Anterior cingulate cortex (tissue), 58 donors: ENCODE measurements at regions not wholly inside any gene's neighbourhood (a gene's known extent, or its start where the extent isn't known, plus 50 kb on each side); places are given as distances from the start of the nearest gene placed in this dataset.

Source experiments
- DNase-seq, 58 donors: peaks; one replicate each; lab custom pipeline; 2025; lab: John Stamatoyannopoulos, UW

GRCh38 chr17:17416400-17417360 is 60.1 kb upstream of the MED9 start:
- DNase-seq, result peak in 44 of 58 donors; percentile 9 to 84 (median 51)

GRCh38 chr17:17417718-17418181 is 59.0 kb upstream of the MED9 start:
- no peak for DNase-seq

GRCh38 chr17:17419166-17419565 is 57.6 kb upstream of the MED9 start:
- no peak for DNase-seq

GRCh38 chr17:17419631-17420030 is 57.2 kb upstream of the MED9 start:
- peak in 47 of 58 donors; percentile 9 to 86 (median 64) for DNase-seq

- no peak for DNase-seq
These were observed 56.7 kb upstream of the MED9 start for GRCh38 chr17:17420082-17420481.

- no peak for DNase-seq
These were observed 56.1 kb upstream of the MED9 start for GRCh38 chr17:17420561-17421269.

- no peak for DNase-seq
These were observed 55.2 kb upstream of the MED9 start for GRCh38 chr17:17421346-17422216.

- DNase-seq, result no peak
These were observed 54.6 kb upstream of the MED9 start for GRCh38 chr17:17422217-17422610.

GRCh38 chr17:17422641-17423040 is 54.2 kb upstream of the MED9 start:
- no peak for DNase-seq

- no peak for DNase-seq
These were observed 53.1 kb upstream of the MED9 start for GRCh38 chr17:17423656-17424055.

- no peak for DNase-seq
These were observed 52.2 kb upstream of the MED9 start for GRCh38 chr17:17424552-17424951.

- no peak for DNase-seq
These were observed 51.8 kb upstream of the MED9 start for GRCh38 chr17:17425005-17425404.

GRCh38 chr17:17425591-17425990 is 51.2 kb upstream of the MED9 start:
- DNase-seq, result no peak

- DNase-seq, result no peak
These were observed 50.6 kb upstream of the MED9 start for GRCh38 chr17:17426184-17426583.
